ENCODE measurements at regions not wholly inside any gene's neighbourhood (a gene's known extent, or its start where the extent isn't known, plus 50 kb on each side); places are given as distances from the start of the nearest gene placed in this dataset.

DNA sequence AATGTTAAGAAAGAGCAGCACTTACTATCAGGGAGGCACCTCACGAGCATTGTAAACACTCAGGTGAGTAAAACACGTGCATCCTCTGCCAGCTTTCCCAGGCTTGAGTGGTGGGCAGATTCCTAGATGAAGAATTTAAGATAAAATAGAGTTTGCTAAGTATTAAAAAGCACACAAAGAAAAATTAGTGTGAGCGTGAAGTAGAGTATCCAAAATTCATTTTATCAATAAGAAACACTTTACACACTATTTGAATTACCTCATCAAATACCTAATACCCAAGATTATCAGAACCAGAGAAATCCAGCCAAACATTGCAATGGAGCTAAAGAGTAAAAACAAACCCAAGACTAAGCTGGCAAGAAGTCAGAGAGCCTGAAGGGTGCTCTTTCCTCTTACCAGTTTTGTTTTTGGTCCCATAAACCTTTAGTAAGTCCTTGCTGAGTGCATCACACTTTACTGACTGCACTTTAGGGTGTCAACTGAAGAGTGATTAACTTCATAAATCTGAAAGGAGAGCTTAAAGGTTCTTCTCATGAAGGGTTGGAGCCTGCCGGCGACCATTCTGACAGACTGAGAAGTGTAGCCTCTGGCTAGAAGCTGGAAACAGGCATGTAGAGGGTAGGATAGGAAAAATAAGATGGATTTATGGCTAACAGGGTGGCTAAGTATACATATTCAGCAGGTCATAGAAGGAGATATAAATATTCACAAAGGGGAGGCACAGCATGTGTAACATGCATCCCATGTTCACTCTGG, 151.1 kb downstream of the SLC7A11 start:
- no peaks in the 10 kb centered on the region for H3K36me3 ChIP-seq
- WGBS, 2 donors = 48 to 57% methylated on average over 5 of the region's 5 CpGs
- peak overlapping the region in 1 of 4 donors; percentile 30 for H3K27ac ChIP-seq
- H3K4me1 ChIP-seq = peaks cover 0 to 11% (median 0%) of the 10 kb centered on the region in 4 donors
- H3K27me3 ChIP-seq = no peaks in the 10 kb centered on the region
- ATAC-seq (ENCODE audit: low FRiP score in 2 of 2) (peak in 1 of 2 donors; percentile 7), DNase-seq (no peak)
- no peaks in the 10 kb centered on the region for H3K9me3 ChIP-seq
- peak overlapping the region in 1 of 4 donors; percentile 25 for H3K4me3 ChIP-seq
- no peak for TF ChIP-seq POLR2AphosphoS5 (IDR thresholded peaks at IDR 0.05)
- TF ChIP-seq, protein P1, sequence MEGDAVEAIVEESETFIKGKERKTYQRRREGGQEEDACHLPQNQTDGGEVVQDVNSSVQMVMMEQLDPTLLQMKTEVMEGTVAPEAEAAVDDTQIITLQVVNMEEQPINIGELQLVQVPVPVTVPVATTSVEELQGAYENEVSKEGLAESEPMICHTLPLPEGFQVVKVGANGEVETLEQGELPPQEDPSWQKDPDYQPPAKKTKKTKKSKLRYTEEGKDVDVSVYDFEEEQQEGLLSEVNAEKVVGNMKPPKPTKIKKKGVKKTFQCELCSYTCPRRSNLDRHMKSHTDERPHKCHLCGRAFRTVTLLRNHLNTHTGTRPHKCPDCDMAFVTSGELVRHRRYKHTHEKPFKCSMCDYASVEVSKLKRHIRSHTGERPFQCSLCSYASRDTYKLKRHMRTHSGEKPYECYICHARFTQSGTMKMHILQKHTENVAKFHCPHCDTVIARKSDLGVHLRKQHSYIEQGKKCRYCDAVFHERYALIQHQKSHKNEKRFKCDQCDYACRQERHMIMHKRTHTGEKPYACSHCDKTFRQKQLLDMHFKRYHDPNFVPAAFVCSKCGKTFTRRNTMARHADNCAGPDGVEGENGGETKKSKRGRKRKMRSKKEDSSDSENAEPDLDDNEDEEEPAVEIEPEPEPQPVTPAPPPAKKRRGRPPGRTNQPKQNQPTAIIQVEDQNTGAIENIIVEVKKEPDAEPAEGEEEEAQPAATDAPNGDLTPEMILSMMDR (IDR thresholded peaks at IDR 0.05) = no peak
- no peak for TF ChIP-seq EP300 (IDR thresholded peaks at IDR 0.05)
- TF ChIP-seq POLR2A (IDR thresholded peaks at IDR 0.05) = no peak

DNA sequence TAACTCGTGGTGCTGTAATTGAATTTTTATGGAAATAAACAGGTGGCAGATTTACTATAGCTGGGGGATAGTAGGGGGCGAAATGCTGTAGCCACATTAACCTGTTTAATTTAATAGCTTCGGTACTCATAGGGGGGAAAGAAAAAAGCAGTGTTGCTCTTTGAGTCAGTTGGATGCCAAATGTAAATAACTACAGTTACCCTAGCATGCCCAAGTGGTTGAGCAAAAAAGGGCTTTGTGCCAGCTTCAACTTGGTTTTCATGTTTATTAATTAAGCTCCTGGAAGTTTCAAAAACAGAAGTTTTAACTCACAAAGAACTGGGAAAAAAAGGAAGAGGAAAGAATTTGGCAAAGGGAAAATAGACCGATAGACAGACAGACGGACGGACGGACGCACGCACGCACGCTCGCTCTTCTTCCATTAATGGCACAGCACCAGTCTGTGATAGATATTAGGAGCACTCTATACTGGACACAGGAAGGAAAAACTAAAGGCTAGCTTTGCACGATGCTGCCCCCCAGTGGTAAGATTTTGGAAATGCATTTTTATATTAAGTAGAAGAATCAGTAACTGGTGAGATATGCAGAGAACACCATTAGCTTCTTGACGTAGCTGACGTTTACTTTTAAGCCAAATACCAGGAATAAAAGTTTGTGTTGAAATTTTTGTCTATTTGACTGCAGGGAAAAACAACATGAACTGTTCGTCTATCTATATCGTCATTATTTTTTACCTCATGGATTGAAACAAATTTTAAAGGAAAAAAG, 151.8 kb downstream of the SLC7A11 start:
- H3K4me1 ChIP-seq = peaks cover 0 to 11% (median 0%) of the 10 kb centered on the region in 4 donors
- DNase-seq (peak; percentile 25 to 40), ATAC-seq (ENCODE audit: low FRiP score in 2 of 2) (peak; percentile 93)
- no peaks in the 10 kb centered on the region for H3K27me3 ChIP-seq
- H3K36me3 ChIP-seq = no peaks in the 10 kb centered on the region
- H3K9me3 ChIP-seq = no peaks in the 10 kb centered on the region
- WGBS, 2 donors = 23 to 36% methylated on average over 17 of the region's 17 CpGs
- peak overlapping the region in 3 of 4 donors; percentile 3 to 31 (median 25) for H3K4me3 ChIP-seq
- H3K27ac ChIP-seq = no peak overlapping the region
- TF ChIP-seq, protein P1 (IDR thresholded peaks at IDR 0.05) = peak; percentile 60 to 79 (median 74)
- TF ChIP-seq POLR2AphosphoS5 (IDR thresholded peaks at IDR 0.05) (no peak), EP300 (IDR thresholded peaks at IDR 0.05) (no peak), POLR2A (IDR thresholded peaks at IDR 0.05) (no peak)

DNA sequence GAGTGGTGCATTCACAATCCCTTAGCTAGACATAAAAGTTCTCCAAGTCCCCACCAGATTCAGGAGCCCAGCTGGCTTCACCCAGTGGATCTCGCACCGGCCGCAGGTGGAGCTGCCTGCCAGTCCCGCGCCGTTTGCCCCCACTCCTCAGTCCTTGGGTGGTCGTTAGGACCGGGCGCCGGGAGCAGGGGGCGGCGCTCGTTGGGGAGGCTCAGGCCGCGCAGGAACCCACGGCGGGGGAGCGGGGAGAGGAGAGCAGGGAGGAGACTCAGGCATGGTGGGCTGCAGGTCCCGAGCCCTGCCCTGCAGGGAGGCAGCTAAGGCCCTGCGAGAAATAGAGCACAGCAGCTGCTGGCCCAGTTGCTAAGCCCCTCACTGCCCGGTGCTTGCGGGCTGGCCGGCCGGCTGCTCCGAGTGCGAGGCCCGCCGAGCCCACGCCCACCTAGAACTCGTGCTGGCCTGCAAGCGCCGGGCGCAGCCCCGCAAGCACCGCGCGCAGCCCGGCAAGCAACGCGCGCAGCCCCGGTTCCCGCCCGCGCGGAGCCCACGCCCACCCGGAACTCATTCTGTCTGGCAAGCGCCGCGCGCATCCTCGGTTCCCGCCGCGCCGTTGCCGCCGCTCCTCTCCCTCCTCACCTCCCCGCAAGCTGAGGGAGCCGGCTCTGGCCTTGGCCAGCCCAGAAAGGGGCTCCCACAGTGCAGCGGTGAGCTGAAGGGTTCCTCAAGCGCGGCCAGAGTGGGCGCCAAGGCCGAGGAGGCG, 153.5 kb downstream of the SLC7A11 start:
- WGBS, 2 donors = 97 to 98% methylated on average over 47 to 66 of the region's 67 CpGs
- Histone ChIP-seq H3K4me1 (peaks cover 0 to 11% (median 0%) of the 10 kb centered on the region in 4 donors), H3K4me3 (no peak overlapping the region), H3K27me3 (no peaks in the 10 kb centered on the region), H3K27ac (no peak overlapping the region), H3K9me3 (no peaks in the 10 kb centered on the region), H3K36me3 (no peaks in the 10 kb centered on the region)
- DNase-seq (peak in 1 of 2 donors; percentile 78), ATAC-seq (ENCODE audit: low FRiP score in 2 of 2) (no peak)
- TF ChIP-seq POLR2AphosphoS5 (IDR thresholded peaks at IDR 0.05) (no peak), EP300 (IDR thresholded peaks at IDR 0.05) (no peak), POLR2A (IDR thresholded peaks at IDR 0.05) (no peak)
- TF ChIP-seq, protein P1 (IDR thresholded peaks at IDR 0.05) = no peak

DNA sequence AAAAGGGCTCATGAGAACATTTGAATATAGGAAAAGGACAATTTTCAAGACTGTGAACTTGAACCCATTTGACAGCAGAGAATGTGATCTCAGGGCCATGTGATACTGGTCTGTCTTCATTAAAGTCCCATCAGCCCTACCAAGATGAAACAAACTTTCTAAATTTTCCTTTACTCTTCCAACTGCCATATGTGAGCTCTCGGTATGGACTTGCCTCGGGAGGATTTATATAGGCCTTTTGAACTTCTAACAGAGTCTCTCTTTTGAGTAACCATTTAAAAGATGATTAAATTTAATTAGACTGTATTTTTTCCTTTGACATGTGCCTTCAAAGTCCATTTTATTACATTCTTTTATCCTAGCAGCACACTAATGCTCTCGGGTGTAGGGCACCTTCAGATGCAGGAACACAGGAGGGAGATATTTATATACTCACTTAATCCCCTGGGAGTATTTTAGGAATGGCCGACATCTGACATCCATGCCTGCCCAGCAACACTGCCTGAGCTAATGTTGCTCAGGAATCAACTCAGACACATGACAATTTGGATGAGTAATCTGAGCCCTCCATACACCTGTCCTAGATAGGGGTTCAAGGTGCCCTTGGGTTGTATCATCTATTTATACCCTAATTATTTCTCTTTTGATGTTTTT, 155.0 kb downstream of the SLC7A11 start:
- no peaks in the 10 kb centered on the region for H3K36me3 ChIP-seq
- TF ChIP-seq POLR2AphosphoS5 (IDR thresholded peaks at IDR 0.05) = no peak
- TF ChIP-seq, protein P1 (IDR thresholded peaks at IDR 0.05) = no peak
- no peak for TF ChIP-seq POLR2A (IDR thresholded peaks at IDR 0.05)
- TF ChIP-seq EP300 (IDR thresholded peaks at IDR 0.05) = no peak
- H3K27me3 ChIP-seq = no peaks in the 10 kb centered on the region
- 83 to 85% methylated on average over 4 of the region's 4 CpGs for WGBS, 2 donors
- DNase-seq (no peak), ATAC-seq (ENCODE audit: low FRiP score in 2 of 2) (no peak)
- no peak overlapping the region for H3K27ac ChIP-seq
- H3K4me3 ChIP-seq = no peak overlapping the region
- no peaks in the 10 kb centered on the region for H3K9me3 ChIP-seq
- H3K4me1 ChIP-seq = peaks cover 0 to 11% (median 0%) of the 10 kb centered on the region in 4 donors

Data from upper lobe of left lung (tissue), 6 donors.